ENCODE measurements at regions not wholly inside any gene's neighbourhood (a gene's known extent, or its start where the extent isn't known, plus 50 kb on each side); places are given as distances from the start of the nearest gene placed in this dataset.
A peak's percentile ranks its signal among the peaks of the same experiment; 100 is the strongest.

GRCh38 chr3:87088430-87088992 lies 97.6 kb upstream of the VGLL3 start:
- CTCF ChIA-PET: interaction anchor here (0.6 to 1.3 kb wide), 2 partner anchors 11 to 79 kb away, joined by 3 read pairs; no protein-coding TSS in a partner anchor
- peaks cover 6% of the 10 kb centered on the region for H3K4me1 Mint-ChIP-seq (ENCODE audit: insufficient read depth, unreplicated experiment)
- no TSS peak for BruUV-seq (replicated peaks)
- H3K27ac Mint-ChIP-seq (ENCODE audit: low read depth, unreplicated experiment): no peak overlapping the region
- H3K36me3 Mint-ChIP-seq (ENCODE audit: insufficient read depth, unreplicated experiment): no peaks in the 10 kb centered on the region
- intact Hi-C loops (cut with micrococcal nuclease): loop anchor here (10.0 kb wide), 1 partner anchor 524 kb away; no protein-coding TSS in a partner anchor
- H3K9me3 Mint-ChIP-seq (ENCODE audit: unreplicated experiment): no peaks in the 10 kb centered on the region
- H3K4me3 Mint-ChIP-seq (ENCODE audit: unreplicated experiment): no peak overlapping the region
- TF ChIP-seq, protein P1, sequence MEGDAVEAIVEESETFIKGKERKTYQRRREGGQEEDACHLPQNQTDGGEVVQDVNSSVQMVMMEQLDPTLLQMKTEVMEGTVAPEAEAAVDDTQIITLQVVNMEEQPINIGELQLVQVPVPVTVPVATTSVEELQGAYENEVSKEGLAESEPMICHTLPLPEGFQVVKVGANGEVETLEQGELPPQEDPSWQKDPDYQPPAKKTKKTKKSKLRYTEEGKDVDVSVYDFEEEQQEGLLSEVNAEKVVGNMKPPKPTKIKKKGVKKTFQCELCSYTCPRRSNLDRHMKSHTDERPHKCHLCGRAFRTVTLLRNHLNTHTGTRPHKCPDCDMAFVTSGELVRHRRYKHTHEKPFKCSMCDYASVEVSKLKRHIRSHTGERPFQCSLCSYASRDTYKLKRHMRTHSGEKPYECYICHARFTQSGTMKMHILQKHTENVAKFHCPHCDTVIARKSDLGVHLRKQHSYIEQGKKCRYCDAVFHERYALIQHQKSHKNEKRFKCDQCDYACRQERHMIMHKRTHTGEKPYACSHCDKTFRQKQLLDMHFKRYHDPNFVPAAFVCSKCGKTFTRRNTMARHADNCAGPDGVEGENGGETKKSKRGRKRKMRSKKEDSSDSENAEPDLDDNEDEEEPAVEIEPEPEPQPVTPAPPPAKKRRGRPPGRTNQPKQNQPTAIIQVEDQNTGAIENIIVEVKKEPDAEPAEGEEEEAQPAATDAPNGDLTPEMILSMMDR (IDR thresholded peaks at IDR 0.05; ENCODE audit: unreplicated experiment): no peak
- H3K27me3 Mint-ChIP-seq (ENCODE audit: insufficient read depth, unreplicated experiment): no peaks in the 10 kb centered on the region
- DNase-seq (ENCODE audit: unreplicated experiment): no peak
- POLR2A ChIA-PET: no interaction called here

GRCh38 chr3:87084868-87085267 lies 93.9 kb upstream of the VGLL3 start:
- no TSS peak for BruUV-seq (replicated peaks)
- TF ChIP-seq, protein P1 (IDR thresholded peaks at IDR 0.05; ENCODE audit: unreplicated experiment): no peak
- Mint-ChIP-seq H3K36me3 (ENCODE audit: insufficient read depth, unreplicated experiment) (no peaks in the 10 kb centered on the region), H3K27me3 (ENCODE audit: insufficient read depth, unreplicated experiment) (no peaks in the 10 kb centered on the region), H3K4me3 (ENCODE audit: unreplicated experiment) (no peak overlapping the region), H3K9me3 (ENCODE audit: unreplicated experiment) (no peaks in the 10 kb centered on the region), H3K27ac (ENCODE audit: low read depth, unreplicated experiment) (no peak overlapping the region), H3K4me1 (ENCODE audit: insufficient read depth, unreplicated experiment) (peaks cover 6% of the 10 kb centered on the region)
- intact Hi-C loops (cut with micrococcal nuclease): loop anchor here (5.0 to 10.0 kb wide), 2 partner anchors 383 to 520 kb away; no protein-coding TSS in a partner anchor
- CTCF ChIA-PET: interaction anchor here (0.6 to 6.7 kb wide), 10 partner anchors 13 to 840 kb away, joined by 3 to 147 read pairs (median 5); partner anchors contain the start of gene VGLL3
- POLR2A ChIA-PET: interaction anchor here (1.0 kb wide), 1 partner anchor 300 kb away, joined by 4 read pairs; no protein-coding TSS in a partner anchor
- peak; percentile 38 for DNase-seq (ENCODE audit: unreplicated experiment)

DNA sequence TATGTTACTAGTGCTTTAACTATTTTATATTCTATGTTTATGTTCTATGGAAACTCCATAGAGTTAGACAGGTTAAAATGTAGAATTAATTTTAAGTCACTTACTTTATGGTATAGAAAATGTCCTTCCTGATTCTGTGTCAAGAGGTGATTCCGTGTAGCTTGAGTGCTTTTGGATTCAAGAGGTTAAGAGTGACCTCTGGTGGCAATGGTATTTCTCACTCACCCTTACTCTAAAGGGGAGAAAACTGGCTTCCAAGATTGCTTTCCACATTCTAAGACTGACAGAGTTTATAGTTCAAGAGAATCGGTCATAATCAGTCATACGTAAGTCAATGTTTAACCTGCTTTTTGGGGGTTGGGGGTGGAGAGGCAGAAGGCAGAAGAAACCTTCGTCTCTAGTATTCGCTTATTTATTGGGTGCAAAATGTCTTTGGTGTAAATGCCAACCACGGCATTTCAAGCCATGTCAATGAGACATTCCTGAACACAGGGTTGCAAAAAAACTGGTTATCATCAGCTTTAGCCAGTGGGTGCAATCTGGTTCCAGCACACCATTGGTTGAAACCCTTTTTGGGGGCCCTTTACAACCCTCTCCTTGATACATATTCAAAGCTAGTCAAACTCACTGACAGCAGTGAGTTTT lies 92.0 kb upstream of the VGLL3 start:
- ChIA-PET POLR2A (interaction anchor here (0.5 to 1.6 kb wide), 7 partner anchors 40 to 451 kb away, joined by 3 to 6 read pairs (median 3); partner anchors contain the start of gene CHMP2B), CTCF (interaction anchor here (0.5 to 6.7 kb wide), 38 partner anchors 8 to 946 kb away, joined by 3 to 147 read pairs (median 4); no protein-coding TSS in a partner anchor)
- Mint-ChIP-seq H3K27me3 (ENCODE audit: insufficient read depth, unreplicated experiment) (no peaks in the 10 kb centered on the region), H3K4me3 (ENCODE audit: unreplicated experiment) (no peak overlapping the region), H3K36me3 (ENCODE audit: insufficient read depth, unreplicated experiment) (no peaks in the 10 kb centered on the region), H3K27ac (ENCODE audit: low read depth, unreplicated experiment) (no peak overlapping the region), H3K4me1 (ENCODE audit: insufficient read depth, unreplicated experiment) (peaks cover 6% of the 10 kb centered on the region), H3K9me3 (ENCODE audit: unreplicated experiment) (no peaks in the 10 kb centered on the region)
- DNase-seq (ENCODE audit: unreplicated experiment): peak; percentile 78
- TF ChIP-seq, protein P1 (IDR thresholded peaks at IDR 0.05; ENCODE audit: unreplicated experiment): peak; percentile 56
- no TSS peak for BruUV-seq (replicated peaks)
- intact Hi-C loops (cut with micrococcal nuclease): loop anchor here (1.0 to 10.0 kb wide), 8 partner anchors 76 to 518 kb away; no protein-coding TSS in a partner anchor

- H3K36me3 Mint-ChIP-seq (ENCODE audit: insufficient read depth, unreplicated experiment): no peaks in the 10 kb centered on the region
- TF ChIP-seq, protein P1 (IDR thresholded peaks at IDR 0.05; ENCODE audit: unreplicated experiment): no peak
- H3K27ac Mint-ChIP-seq (ENCODE audit: low read depth, unreplicated experiment): peak overlapping the region; percentile 61
- ChIA-PET CTCF (interaction anchor here (0.9 to 1.2 kb wide), 4 partner anchors 11 to 289 kb away, joined by 3 read pairs; no protein-coding TSS in a partner anchor), POLR2A (interaction anchor here (0.9 to 1.4 kb wide), 3 partner anchors 87 to 289 kb away, joined by 3 to 5 read pairs (median 4); no protein-coding TSS in a partner anchor)
- no TSS peak for BruUV-seq (replicated peaks)
- peaks cover 10% of the 10 kb centered on the region for H3K4me1 Mint-ChIP-seq (ENCODE audit: insufficient read depth, unreplicated experiment)
- peak; percentile 3 for DNase-seq (ENCODE audit: unreplicated experiment)
- no peaks in the 10 kb centered on the region for H3K9me3 Mint-ChIP-seq (ENCODE audit: unreplicated experiment)
- intact Hi-C loops (cut with micrococcal nuclease): loop anchor here (5.0 kb wide), 1 partner anchor 85 kb away; the partner anchor contains the start of gene VGLL3
- H3K4me3 Mint-ChIP-seq (ENCODE audit: unreplicated experiment): no peak overlapping the region
- H3K27me3 Mint-ChIP-seq (ENCODE audit: insufficient read depth, unreplicated experiment): no peaks in the 10 kb centered on the region
Observed at GRCh38 chr3:87077355-87077754, 86.4 kb upstream of the VGLL3 start.

All from MCF 10A (cell line).